NT2/D1 (cell line): ENCODE measurements at regions not wholly inside any gene's neighbourhood (a gene's known extent, or its start where the extent isn't known, plus 50 kb on each side); places are given as distances from the start of the nearest gene placed in this dataset.

Experiments used
- SUZ12 ChIP-seq: IDR thresholded peaks from 2 replicates; pipeline ENCODE4 v1.6.1; 2011; ENCODE audit not compliant: insufficient read length, insufficient read depth; ENCODE audit errors: extremely low read depth
- YY1 ChIP-seq: IDR thresholded peaks from 2 replicates; pipeline ENCODE4 v1.6.1; 2011; ENCODE audit not compliant: insufficient read length, insufficient read depth
- ZNF274 ChIP-seq: IDR thresholded peaks from 2 replicates; pipeline ENCODE4 v1.6.1; 2011; ENCODE audit warnings: mild to moderate bottlenecking, low read depth, low read length

DNA sequence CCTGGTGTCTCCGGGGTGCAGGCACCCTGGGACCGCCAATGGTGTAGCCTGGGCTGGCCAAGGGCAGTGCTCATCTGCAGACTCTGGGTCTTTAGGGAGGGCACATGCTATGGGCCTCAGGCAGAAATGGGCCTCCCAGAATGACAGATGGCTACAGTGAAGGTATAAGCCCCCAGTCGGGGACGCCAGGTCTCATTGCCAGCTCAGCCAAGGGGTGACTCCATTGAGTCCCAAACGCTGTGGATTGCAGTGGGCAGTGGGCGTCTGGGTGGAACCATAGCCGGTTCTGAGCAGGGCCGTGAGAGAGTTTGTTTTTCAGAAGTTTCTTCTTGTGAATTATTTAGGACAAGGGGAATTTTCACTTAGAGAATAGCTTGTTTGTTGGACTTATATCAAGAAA is 516.9 kb downstream of the TBC1D22A start:
- TF ChIP-seq YY1 (no peak), ZNF274 (no peak), SUZ12 (no peak)
